PFSK-1 (cell line): ENCODE measurements at regions not wholly inside any gene's neighbourhood (a gene's known extent, or its start where the extent isn't known, plus 50 kb on each side); places are given as distances from the start of the nearest gene placed in this dataset.

ENCODE experiments used
- FOXP2 ChIP-seq: optimal IDR thresholded peaks from 2 replicates; pipeline ENCODE3; 2011; ENCODE audit warnings: borderline replicate concordance, control low read depth, inconsistent platforms; ENCODE audit not compliant: insufficient read depth; ENCODE audit errors: extremely low read length, extremely low read depth
- POLR2AphosphoS5 ChIP-seq: IDR thresholded peaks from 2 replicates; pipeline ENCODE4 v1.6.1; 2012; ENCODE audit warnings: low read depth, mild to moderate bottlenecking, control low read depth, low read length, moderate library complexity
- SIN3A ChIP-seq: IDR thresholded peaks from 2 replicates; pipeline ENCODE4 v1.6.1; 2012; ENCODE audit warnings: mild to moderate bottlenecking, low read length, moderate library complexity, borderline replicate concordance; ENCODE audit not compliant: insufficient read depth
- TAF1 ChIP-seq: IDR thresholded peaks from 2 replicates; pipeline ENCODE4 v1.6.1; 2012; ENCODE audit warnings: low read length, control low read depth, borderline replicate concordance; ENCODE audit not compliant: insufficient read depth
- TF ChIP-seq, protein P1 (sequence below), 2 experiments: IDR thresholded peaks; 2 replicates each; pipeline versions ENCODE4 v1.6.1 to v1.8.0; 2011 to 2012; ENCODE audit warnings: low read depth in 2 of 2, low read length in 2 of 2, control low read depth in 1 of 2, inconsistent platforms in 1 of 2, mild to moderate bottlenecking in 1 of 2, moderate library complexity in 1 of 2; ENCODE audit not compliant: insufficient read depth in 1 of 2

DNA sequence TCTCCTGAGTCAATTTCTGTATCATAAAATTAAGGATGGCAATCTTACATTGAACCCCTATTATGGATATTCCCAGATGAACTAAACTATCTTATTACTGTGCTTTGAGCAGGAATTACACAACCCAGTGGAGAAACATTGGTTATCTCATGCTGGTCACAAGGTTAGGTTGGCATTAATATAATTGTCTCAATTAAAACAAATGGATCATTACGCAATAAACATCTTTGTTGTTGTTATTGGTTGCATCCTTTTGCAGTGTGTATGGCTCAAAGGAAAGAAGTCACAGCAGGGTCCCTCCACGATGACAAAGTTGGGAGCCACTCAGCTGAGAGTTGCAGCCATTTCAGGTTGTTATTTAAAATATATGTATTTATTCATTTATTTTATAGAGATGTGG is 297.0 kb upstream of the KLF4 start:
- TF ChIP-seq FOXP2 (no peak), POLR2AphosphoS5 (no peak), TAF1 (no peak), SIN3A (no peak)
- TF ChIP-seq, protein P1, sequence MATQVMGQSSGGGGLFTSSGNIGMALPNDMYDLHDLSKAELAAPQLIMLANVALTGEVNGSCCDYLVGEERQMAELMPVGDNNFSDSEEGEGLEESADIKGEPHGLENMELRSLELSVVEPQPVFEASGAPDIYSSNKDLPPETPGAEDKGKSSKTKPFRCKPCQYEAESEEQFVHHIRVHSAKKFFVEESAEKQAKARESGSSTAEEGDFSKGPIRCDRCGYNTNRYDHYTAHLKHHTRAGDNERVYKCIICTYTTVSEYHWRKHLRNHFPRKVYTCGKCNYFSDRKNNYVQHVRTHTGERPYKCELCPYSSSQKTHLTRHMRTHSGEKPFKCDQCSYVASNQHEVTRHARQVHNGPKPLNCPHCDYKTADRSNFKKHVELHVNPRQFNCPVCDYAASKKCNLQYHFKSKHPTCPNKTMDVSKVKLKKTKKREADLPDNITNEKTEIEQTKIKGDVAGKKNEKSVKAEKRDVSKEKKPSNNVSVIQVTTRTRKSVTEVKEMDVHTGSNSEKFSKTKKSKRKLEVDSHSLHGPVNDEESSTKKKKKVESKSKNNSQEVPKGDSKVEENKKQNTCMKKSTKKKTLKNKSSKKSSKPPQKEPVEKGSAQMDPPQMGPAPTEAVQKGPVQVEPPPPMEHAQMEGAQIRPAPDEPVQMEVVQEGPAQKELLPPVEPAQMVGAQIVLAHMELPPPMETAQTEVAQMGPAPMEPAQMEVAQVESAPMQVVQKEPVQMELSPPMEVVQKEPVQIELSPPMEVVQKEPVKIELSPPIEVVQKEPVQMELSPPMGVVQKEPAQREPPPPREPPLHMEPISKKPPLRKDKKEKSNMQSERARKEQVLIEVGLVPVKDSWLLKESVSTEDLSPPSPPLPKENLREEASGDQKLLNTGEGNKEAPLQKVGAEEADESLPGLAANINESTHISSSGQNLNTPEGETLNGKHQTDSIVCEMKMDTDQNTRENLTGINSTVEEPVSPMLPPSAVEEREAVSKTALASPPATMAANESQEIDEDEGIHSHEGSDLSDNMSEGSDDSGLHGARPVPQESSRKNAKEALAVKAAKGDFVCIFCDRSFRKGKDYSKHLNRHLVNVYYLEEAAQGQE (IDR thresholded peaks at IDR 0.05; ENCODE audit: insufficient read depth in 1 of 2, low read depth in 2 of 2, low read length in 2 of 2): no peak

DNA sequence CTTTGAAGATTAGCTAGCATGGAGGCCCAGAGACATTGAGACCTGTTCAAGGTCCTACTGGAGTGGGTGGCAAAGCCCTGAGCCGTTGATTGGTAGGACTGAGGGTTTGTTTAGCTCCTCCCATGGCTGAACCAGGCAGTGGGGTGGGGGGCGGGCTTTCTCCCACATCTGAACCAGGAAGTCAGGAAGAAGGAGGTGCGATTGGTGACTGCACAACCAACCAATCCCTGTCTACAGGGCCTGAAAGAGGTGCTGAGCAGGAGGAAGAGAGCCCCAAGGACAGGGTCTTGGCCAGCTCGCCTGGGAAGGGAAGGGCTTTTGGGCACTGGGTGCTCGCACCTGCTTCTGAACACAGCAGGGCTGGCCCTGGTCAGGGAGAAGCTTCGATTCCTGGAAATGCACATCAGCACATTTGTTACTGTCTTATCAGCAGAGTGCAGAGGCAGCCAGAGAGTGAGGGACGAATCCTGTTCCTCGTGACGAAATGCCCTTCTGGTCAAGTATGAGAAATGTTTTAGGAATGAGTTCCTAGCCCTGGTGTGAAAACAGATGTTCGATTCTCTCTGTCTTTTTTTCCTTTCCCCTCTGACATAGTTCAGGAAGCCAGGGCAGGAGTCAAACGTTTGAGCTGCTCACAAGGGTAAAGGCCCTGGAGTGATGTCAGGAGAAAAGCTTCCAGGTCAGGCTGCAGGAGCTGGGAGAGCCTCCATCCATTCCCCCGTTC is 294.8 kb upstream of the KLF4 start:
- TF ChIP-seq POLR2AphosphoS5 (no peak), TAF1 (no peak), FOXP2 (no peak), SIN3A (no peak)
- TF ChIP-seq, protein P1 (IDR thresholded peaks at IDR 0.05; ENCODE audit: insufficient read depth in 1 of 2, low read depth in 2 of 2, low read length in 2 of 2): no peak

DNA sequence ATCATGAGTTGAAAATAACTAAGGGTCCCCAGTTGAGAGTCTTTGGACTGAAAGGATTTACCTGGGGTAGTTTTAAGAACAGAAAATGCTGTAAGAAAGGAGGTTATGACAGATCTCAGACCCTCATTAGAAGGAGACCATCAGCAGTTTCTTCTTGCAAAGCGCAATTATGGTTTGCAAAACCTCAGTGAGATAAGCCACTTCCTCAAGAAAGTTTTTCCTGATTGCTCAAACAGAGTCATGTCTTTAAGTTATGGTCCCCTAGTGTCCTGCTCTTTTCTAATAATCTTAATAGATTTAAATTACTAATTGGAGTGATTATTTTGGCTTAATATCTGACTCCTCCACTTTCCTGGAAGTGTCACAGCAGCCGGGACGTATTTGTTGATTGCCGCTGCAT is 293.2 kb upstream of the KLF4 start:
- TF ChIP-seq SIN3A (no peak), FOXP2 (no peak), TAF1 (no peak), POLR2AphosphoS5 (no peak)
- TF ChIP-seq, protein P1 (IDR thresholded peaks at IDR 0.05; ENCODE audit: insufficient read depth in 1 of 2, low read depth in 2 of 2, low read length in 2 of 2): no peak

DNA sequence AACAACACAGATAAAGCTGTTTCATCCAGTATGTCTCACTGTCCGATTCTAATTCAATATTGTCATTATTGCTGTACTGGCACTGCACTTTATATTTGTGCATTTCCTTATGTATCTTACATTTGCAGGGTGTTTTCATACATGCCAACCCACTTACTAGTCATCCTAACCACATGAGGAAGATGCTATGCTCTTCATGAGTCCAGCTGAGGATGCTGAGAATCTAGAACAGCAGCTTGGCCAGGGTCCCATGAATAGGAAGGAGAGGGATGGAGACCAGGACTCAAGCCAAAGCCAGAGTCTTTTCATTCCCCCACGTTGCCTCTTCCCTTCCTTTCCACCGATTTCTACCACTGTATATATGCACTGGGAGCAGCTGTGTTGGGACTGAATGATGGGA is 292.8 kb upstream of the KLF4 start:
- TF ChIP-seq TAF1 (no peak), SIN3A (no peak), POLR2AphosphoS5 (no peak), FOXP2 (no peak)
- TF ChIP-seq, protein P1 (IDR thresholded peaks at IDR 0.05; ENCODE audit: insufficient read depth in 1 of 2, low read depth in 2 of 2, low read length in 2 of 2): no peak

DNA sequence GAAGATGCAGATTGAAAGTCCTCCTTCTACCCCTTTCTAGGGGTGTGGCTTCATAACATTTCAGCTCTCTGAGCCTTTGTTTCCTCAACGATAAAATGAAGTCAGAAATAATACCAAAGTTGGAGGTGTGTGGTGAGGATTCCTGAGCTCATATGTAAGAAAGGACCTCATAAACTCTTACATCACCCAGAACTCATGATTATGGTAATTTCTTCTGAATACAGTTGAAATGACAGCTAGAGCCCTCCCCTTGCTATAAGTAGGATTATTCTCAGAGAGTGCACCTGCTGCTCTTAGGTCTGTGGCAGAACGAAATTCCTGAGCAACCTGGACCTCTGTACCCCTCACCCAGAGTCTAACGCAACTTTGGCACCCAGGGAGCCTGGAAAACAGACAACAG is 291.4 kb upstream of the KLF4 start:
- no peak for TF ChIP-seq FOXP2
- TF ChIP-seq SIN3A: no peak
- no peak for TF ChIP-seq POLR2AphosphoS5
- no peak for TF ChIP-seq TAF1
- TF ChIP-seq, protein P1 (IDR thresholded peaks at IDR 0.05; ENCODE audit: insufficient read depth in 1 of 2, low read depth in 2 of 2, low read length in 2 of 2): no peak
